ENCODE measurements at regions not wholly inside any gene's neighbourhood (a gene's known extent, or its start where the extent isn't known, plus 50 kb on each side); places are given as distances from the start of the nearest gene placed in this dataset.

- TF ChIP-seq CTCF (IDR thresholded peaks at IDR 0.05; ENCODE audit: control extremely low read depth, extremely low read depth, low read depth, missing control alignments): no peak
- CTCF ChIA-PET: interaction anchor here (1.1 kb wide), 1 partner anchor 9 kb away, joined by 3 read pairs; no protein-coding TSS in a partner anchor
- DNase-seq (ENCODE audit: extremely low spot score): no peak
- POLR2A ChIA-PET: no interaction called here
These were observed 137.7 kb downstream of the NEUROD6 start for GRCh38 chr7:31202801-31203200.

GRCh38 chr7:31192986-31193385 is 140.9 kb downstream of the ADCYAP1R1 start:
- peak; percentile 32 for DNase-seq (ENCODE audit: extremely low spot score)
- TF ChIP-seq CTCF (IDR thresholded peaks at IDR 0.05; ENCODE audit: control extremely low read depth, extremely low read depth, low read depth, missing control alignments): peak; percentile 45
- CTCF ChIA-PET: interaction anchor here (1.4 to 1.6 kb wide), 3 partner anchors 25 to 296 kb away, joined by 3 to 4 read pairs (median 3); no protein-coding TSS in a partner anchor
- POLR2A ChIA-PET: no interaction called here

GRCh38 chr7:31190906-31191305 is 138.8 kb downstream of the ADCYAP1R1 start:
- POLR2A ChIA-PET: no interaction called here
- TF ChIP-seq CTCF (IDR thresholded peaks at IDR 0.05; ENCODE audit: control extremely low read depth, extremely low read depth, low read depth, missing control alignments): no peak
- CTCF ChIA-PET: no interaction called here
- no peak for DNase-seq (ENCODE audit: extremely low spot score)

- ChIA-PET POLR2A (no interaction called here), CTCF (interaction anchor here (1.5 kb wide), 1 partner anchor 20 kb away, joined by 4 read pairs; no protein-coding TSS in a partner anchor)
- TF ChIP-seq CTCF (IDR thresholded peaks at IDR 0.05; ENCODE audit: control extremely low read depth, extremely low read depth, low read depth, missing control alignments): no peak
- no peak for DNase-seq (ENCODE audit: extremely low spot score)
These were observed 134.1 kb downstream of the ADCYAP1R1 start for GRCh38 chr7:31186202-31186601.

GRCh38 chr7:31175672-31176071 is 123.6 kb downstream of the ADCYAP1R1 start:
- CTCF ChIA-PET: no interaction called here
- no peak for DNase-seq (ENCODE audit: extremely low spot score)
- POLR2A ChIA-PET: no interaction called here
- no peak for TF ChIP-seq CTCF (IDR thresholded peaks at IDR 0.05; ENCODE audit: control extremely low read depth, extremely low read depth, low read depth, missing control alignments)

GRCh38 chr7:31171984-31172383 is 119.9 kb downstream of the ADCYAP1R1 start:
- ChIA-PET POLR2A (no interaction called here), CTCF (no interaction called here)
- no peak for TF ChIP-seq CTCF (IDR thresholded peaks at IDR 0.05; ENCODE audit: control extremely low read depth, extremely low read depth, low read depth, missing control alignments)
- DNase-seq (ENCODE audit: extremely low spot score): no peak

Data from GM10248 (cell line).